ENCODE measurements at regions not wholly inside any gene's neighbourhood (a gene's known extent, or its start where the extent isn't known, plus 50 kb on each side); places are given as distances from the start of the nearest gene placed in this dataset.

DNA sequence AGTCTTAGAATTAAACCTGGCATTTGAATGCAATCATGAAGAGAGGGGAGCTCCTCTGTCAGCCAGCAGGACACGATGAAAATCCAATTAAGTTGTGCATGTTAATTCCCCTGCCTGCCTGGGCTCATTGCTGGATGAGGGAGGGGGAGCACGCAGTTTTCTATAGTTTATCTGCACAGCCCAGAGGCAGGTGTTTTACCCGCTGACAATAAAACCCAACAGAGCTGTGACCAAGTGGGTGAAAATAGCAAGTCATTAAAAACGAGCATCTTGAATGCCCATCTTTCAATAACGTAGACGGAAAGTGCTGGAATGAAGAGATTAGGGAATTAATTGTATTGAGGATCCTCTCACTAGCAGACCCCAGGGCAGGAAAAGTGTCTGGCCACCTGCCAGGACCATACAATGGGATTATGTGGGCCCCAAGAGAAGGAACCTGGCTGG, 100.1 kb upstream of the FAM20C start:
- TF ChIP-seq, protein P1, sequence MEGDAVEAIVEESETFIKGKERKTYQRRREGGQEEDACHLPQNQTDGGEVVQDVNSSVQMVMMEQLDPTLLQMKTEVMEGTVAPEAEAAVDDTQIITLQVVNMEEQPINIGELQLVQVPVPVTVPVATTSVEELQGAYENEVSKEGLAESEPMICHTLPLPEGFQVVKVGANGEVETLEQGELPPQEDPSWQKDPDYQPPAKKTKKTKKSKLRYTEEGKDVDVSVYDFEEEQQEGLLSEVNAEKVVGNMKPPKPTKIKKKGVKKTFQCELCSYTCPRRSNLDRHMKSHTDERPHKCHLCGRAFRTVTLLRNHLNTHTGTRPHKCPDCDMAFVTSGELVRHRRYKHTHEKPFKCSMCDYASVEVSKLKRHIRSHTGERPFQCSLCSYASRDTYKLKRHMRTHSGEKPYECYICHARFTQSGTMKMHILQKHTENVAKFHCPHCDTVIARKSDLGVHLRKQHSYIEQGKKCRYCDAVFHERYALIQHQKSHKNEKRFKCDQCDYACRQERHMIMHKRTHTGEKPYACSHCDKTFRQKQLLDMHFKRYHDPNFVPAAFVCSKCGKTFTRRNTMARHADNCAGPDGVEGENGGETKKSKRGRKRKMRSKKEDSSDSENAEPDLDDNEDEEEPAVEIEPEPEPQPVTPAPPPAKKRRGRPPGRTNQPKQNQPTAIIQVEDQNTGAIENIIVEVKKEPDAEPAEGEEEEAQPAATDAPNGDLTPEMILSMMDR (IDR thresholded peaks at IDR 0.05), result no peak
- TF ChIP-seq POLR2A (IDR thresholded peaks at IDR 0.05), result no peak
